LNCAP (cell line): ENCODE measurements at regions not wholly inside any gene's neighbourhood (a gene's known extent, or its start where the extent isn't known, plus 50 kb on each side); places are given as distances from the start of the nearest gene placed in this dataset.

Experiments used
- CTCF ChIP-seq: fragments of 450-650 bp; IDR thresholded peaks from 2 replicates; pipeline ENCODE4 v1.5.1; 2017; ENCODE audit warnings: mild to moderate bottlenecking

GRCh38 chr5:118139361-118139760 lies 849.0 kb downstream of the DTWD2 start:
- TF ChIP-seq CTCF, result no peak

GRCh38 chr5:118126159-118126558 lies 862.2 kb downstream of the DTWD2 start:
- TF ChIP-seq CTCF, result no peak

- TF ChIP-seq CTCF, result no peak
Measured at GRCh38 chr5:118125687-118126086, 862.7 kb downstream of the DTWD2 start.

- TF ChIP-seq CTCF, result no peak
Measured at GRCh38 chr5:118121258-118121657, 867.1 kb downstream of the DTWD2 start.

- no peak for TF ChIP-seq CTCF
Measured at GRCh38 chr5:118115791-118116190, 872.6 kb downstream of the DTWD2 start.

- TF ChIP-seq CTCF, result no peak
Measured at GRCh38 chr5:118111956-118112355, 876.4 kb downstream of the DTWD2 start.

GRCh38 chr5:118098716-118099115 lies 889.6 kb downstream of the DTWD2 start:
- TF ChIP-seq CTCF, result no peak

- TF ChIP-seq CTCF, result no peak
Measured at GRCh38 chr5:118095115-118095514, 893.2 kb downstream of the DTWD2 start.
